ENCODE measurements at regions not wholly inside any gene's neighbourhood (a gene's known extent, or its start where the extent isn't known, plus 50 kb on each side); places are given as distances from the start of the nearest gene placed in this dataset.

GRCh38 chr11:70738661-70739060 lies 340.3 kb downstream of the CTTN start:
- TF ChIP-seq, protein P1, sequence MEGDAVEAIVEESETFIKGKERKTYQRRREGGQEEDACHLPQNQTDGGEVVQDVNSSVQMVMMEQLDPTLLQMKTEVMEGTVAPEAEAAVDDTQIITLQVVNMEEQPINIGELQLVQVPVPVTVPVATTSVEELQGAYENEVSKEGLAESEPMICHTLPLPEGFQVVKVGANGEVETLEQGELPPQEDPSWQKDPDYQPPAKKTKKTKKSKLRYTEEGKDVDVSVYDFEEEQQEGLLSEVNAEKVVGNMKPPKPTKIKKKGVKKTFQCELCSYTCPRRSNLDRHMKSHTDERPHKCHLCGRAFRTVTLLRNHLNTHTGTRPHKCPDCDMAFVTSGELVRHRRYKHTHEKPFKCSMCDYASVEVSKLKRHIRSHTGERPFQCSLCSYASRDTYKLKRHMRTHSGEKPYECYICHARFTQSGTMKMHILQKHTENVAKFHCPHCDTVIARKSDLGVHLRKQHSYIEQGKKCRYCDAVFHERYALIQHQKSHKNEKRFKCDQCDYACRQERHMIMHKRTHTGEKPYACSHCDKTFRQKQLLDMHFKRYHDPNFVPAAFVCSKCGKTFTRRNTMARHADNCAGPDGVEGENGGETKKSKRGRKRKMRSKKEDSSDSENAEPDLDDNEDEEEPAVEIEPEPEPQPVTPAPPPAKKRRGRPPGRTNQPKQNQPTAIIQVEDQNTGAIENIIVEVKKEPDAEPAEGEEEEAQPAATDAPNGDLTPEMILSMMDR (IDR thresholded peaks at IDR 0.05; ENCODE audit: low read depth, low read length), result no peak
- no peak for TF ChIP-seq POLR2A (IDR thresholded peaks at IDR 0.05; ENCODE audit: extremely low read depth, insufficient read length)

All from NB4 (cell line).